HG03432 (cell line): ENCODE measurements at regions not wholly inside any gene's neighbourhood (a gene's known extent, or its start where the extent isn't known, plus 50 kb on each side); places are given as distances from the start of the nearest gene placed in this dataset.
"Not testable (repeated sequence)": the region's sequence is repeated elsewhere in the genome, so short reads cannot be mapped to it uniquely, and the experiment has no call there.

Source experiments
- ATAC-seq: cut with Tn5 transposase; IDR thresholded peaks from one replicate; pipeline ENCODE4 v1.9.1; 2021; ENCODE audit warnings: mild to moderate bottlenecking, moderate library complexity; ENCODE audit not compliant: unreplicated experiment

DNA sequence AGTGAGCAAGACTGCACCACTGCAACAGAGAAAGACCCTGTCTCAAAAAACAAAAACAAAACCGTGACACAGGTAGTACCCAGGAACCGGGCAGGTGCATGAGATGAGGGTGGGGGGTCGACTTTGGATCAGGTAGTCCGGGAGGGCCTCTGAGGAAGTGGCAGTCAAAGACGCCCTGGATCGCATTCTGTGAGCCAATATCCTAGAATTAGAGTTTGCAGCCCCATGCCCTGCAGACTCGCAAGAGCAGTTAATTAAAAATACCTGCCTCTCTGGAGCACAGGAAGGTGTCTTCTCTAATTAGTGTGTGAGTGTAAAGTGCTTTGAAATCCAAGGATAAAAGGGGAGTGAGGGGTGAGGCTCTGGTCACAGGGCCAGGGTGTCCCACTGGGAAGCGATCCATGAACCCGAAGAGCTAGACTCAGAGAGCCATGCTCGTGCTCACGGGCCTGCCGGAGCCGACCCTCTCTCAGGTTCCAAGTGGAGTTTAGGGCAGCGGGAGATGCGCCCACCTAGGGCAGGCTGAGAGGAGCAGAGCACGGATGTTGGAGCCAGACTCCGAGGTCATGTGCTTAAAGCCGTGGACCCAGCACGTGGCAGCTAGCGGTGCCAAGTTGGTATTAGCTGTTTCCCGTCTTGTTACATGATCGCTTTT lies 74.7 kb upstream of the PTPN1 start:
- ATAC-seq = no peak

DNA sequence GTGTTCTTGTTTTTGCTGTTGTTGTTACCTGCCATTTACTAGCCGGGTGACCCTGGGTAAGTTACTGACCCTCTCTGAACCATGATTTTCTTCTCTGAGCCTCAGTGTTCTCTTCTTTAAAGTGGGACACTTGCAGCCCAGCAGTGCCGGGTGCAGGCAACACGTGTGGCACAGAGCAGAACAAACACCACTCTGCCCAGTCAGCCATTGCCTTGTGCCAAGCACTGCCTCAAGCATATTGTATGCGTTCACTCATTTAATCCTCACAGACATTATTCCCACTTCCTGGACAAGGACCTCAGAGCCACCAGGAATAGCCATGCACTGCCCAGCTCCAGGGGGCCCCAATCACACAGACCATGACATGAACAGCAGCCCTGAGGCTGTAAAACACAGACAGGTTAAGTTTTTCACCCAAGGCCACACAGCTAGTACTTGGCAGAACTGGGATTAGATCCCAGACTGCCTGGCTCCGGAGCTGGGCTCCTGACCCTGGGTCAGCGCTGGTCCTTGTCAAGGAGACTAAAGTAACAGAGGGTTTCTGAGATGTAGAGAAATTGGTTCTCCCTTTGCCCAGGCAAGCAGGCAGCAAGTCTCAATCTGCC lies 74.0 kb upstream of the PTPN1 start:
- no peak for ATAC-seq

DNA sequence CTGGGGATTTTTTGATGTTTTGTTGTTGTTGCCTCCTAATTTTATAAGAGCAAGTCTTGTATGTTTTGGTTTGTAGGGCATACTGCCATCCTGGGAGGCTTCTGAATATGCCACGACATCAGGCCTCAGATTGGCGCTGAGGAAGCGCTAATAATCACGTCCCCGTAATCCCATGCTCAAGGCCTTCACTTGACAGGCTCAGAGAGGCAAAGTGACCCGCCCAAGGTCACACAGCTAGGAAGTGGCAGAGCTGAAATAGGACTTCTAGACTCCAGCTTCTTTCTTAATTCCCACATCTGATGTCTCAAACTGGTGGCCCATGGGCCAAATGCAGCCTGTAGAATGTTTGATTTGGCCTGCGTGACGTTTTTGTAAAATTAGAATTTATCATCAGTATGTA lies 73.5 kb upstream of the PTPN1 start:
- no peak for ATAC-seq

GRCh38 chr20:50438986-50439407 lies 71.2 kb upstream of the PTPN1 start:
- ATAC-seq = no peak

GRCh38 chr20:50439539-50440453 lies 70.4 kb upstream of the PTPN1 start:
- ATAC-seq = no peak

DNA sequence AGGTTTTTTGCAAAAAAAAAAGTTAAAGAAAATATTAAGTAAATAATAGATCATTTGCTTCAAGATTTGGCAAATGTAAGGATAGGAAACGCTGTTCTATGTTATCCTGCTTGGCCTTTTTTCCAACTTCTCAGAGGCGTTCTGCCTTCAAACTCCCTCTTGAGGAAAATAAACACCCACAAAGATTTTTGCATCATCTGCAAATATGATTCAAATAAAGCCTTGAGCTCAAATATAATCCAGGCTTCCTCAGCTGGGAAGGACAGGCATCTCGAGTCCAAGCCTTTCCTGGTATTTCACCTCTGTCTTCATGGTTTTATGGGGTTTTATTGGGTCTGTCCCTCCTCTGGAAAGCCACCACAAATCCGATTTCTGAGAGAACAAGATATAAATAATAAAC lies 67.7 kb upstream of the PTPN1 start:
- ATAC-seq = no peak

- ATAC-seq = no peak
Measured at GRCh38 chr20:50445354-50446151, 64.6 kb upstream of the PTPN1 start.

GRCh38 chr20:50446351-50447101 lies 63.7 kb upstream of the PTPN1 start:
- ATAC-seq = no peak

GRCh38 chr20:50447102-50447804 lies 62.9 kb upstream of the PTPN1 start:
- ATAC-seq = no peak

DNA sequence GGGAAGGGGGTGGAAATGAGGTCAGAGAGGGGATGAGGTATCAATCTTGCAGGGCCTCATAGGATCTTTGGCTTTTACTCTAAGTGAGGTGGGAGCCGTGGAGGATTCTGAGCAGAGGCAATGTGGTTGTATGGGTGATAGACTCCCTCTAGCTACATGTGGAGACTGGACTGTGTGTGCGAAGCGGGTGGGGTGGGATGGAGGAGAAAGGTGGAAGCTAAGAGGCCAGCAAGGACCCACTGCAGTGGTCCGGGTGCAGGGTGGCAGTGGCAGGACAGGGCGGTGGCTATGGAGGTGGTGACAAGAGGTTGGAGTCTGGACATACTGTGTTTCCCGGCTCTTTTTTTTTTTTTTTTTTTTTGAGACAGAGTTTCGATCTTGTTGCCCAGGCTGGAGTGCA lies 62.4 kb upstream of the PTPN1 start:
- no peak for ATAC-seq

DNA sequence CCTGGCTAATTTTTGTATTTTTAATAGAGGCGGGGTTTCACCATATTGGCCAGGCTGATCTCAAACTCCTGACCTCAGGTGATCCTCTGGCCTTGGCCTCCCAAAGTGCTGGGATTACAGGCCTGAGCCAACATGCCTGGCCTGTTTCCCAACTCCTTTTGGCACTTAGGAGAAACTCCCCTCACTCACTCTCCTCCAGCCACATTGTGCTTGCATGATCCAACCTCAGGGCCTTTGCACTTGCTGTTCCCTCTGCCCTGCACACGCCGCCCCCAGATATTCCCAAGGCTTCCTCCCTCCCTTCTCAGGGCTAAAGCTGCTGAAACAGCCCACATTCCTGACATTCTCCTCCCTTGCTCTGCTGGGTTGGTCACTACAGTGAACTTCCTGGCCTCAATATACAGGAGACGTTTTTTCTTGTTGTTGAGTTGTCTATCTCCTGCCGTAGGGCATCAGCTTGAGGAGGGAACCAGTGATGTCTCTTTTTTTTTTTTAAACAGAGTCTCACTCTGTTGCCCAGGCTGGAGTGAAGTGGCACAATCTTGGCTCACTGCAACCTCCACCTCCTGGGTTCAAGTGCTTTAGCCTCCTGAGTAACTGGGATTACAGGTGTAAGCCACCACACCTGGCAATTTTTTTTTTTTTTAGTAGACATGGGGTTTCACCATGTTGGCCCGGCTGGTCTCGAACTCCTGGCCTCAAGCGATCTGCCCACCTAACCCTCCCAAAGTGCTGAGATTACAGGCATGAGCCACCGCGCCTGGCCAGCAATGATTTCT lies 61.4 kb upstream of the PTPN1 start:
- ATAC-seq = not testable (repeated sequence)

- peak; percentile 56 for ATAC-seq
Measured at GRCh38 chr20:50449738-50450492, 60.3 kb upstream of the PTPN1 start.

DNA sequence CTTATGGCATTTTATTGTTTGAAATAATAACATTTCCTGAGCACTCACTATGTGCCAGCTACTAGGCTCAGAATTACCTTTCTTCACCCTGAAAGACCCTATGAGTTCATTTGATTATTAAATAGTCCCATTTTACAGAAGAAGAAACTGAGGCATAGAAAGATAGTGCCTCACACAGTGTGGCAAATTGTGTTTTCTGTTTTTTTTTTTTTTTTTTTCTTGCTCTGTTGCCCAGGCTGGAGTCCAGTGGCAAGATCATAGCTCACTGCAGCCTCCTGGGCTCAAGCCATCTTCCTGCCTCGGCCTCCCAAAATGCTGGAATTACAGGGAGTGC lies 59.7 kb upstream of the PTPN1 start:
- no peak for ATAC-seq

DNA sequence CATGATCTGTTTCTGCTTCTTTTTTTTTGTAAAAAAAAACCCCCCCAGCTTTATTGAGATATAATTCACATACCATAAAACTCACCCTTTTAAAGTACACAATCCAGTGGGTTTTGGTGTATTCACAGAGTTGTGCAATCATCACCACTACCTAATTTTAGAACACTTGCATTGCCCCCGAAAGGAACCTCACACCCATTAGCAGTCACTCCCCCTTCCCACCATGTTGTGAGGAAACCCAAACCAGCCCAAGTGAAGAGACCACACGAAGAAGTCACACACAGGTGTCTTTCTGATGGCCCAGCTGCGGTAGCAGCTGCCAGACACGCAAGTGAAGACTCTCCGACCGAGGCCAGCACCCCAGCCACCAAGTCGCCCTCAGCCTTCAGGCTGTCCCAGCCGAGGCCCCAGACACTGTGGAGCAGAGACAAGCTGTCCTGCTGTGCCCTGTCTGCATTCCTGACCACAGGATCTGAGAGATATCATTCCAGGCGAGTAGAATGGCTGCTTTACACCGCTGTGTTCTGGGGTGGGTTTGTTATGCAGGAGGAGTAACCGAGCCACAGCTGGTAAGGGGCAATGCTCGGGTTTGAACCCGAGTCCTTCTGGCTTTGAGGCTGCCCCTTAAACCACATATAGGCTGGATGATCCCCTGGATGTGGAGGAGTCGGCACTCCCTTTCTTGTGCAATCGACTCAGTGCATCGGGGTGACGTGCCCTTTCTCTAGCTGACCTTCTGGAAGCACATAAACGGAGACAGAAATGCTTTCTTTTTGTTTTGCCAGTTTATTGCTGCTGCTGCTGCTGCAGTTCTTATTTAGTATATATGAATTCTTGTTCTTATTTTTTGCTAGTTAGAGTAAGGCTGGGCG lies 59.1 kb upstream of the PTPN1 start:
- peak; percentile 83 for ATAC-seq

GRCh38 chr20:50451792-50452425 lies 58.3 kb upstream of the PTPN1 start:
- not testable (repeated sequence) for ATAC-seq

GRCh38 chr20:50453533-50454244 lies 56.5 kb upstream of the PTPN1 start:
- no peak for ATAC-seq
